Retina (tissue), 1 donor: ENCODE measurements at regions not wholly inside any gene's neighbourhood (a gene's known extent, or its start where the extent isn't known, plus 50 kb on each side); places are given as distances from the start of the nearest gene placed in this dataset.
A peak's percentile ranks its signal among the peaks of the same experiment; 100 is the strongest.
"Not testable (repeated sequence)": the region's sequence is repeated elsewhere in the genome, so short reads cannot be mapped to it uniquely, and the experiment has no call there.

Source experiments
- DNase-seq: peaks from one replicate; pipeline ENCODE4 v3.0.0-alpha.2; 2016

DNA sequence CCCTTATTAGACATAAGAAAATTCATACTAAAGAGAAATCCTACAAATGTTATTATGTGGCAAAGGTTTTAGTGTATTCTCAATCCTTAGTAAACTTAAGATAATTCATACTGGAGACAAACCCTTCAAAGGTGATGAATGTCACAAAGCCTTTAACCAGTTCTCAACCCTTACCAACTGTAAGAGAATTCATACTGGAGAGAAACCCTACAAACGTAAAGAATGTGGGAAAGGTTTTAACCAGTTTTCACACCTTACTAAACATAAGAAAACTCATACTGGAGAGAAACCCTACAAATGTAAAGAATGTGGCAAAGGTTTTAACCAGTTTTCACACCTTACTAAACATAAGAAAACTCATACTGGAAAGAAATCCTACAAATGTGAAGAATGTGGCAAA is 93.2 kb downstream of the ZNF680 start:
- DNase-seq, result no peak

DNA sequence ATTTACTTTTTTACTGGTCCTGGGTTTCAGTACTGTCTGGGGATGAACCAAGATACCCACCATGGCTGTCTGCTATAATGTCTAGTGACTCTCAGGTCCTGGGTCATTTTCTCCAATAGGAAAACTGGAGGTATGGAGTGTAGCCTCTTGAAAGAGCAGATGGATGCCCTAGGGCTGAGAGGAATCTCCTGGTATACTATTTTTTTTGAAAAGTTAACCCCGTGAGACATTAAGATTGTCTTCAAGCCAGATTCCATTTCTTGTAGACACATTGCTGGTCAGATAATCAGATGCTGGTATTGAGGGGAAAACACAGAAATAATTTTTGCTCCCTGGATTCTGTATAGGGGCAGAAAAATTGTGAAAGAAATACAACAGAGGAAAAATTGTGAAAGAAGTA is 97.3 kb downstream of the ZNF680 start:
- no peak for DNase-seq

DNA sequence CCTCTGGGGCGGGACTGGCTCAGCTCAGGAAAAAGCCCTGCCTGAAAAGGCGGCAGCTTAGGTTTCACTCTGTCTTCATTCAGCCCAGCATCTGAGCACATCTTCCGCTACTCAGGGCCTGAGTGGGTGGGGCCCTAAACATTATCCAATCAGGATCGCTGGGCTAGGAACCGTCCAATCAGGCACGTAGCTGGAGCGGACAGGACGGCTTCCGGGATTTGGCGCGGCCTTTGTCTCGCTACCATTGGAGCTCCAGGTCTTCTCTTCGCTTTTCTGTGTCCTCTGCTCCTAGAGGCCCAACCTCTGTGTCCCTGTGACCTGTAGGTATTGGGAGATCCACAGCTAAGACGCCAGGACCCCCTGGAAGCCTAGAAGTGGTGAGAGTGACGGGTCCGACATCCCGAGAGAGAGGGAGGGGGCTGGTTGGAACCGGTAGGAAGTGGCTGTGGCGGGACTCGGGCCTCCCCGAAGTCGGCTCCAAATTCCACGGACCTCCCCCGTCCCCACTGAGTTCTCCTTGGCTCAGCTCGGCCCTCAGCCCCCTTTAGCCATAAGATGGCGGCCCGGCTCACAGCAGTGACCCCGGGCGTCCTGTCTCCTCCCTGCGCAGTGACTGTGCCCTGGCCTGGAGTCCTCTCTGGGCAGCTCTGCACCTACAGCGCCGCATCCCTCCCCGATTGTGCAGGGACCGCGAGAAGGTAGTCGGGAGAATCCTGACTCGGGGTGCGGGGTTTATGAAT is 99.1 kb downstream of the ZNF680 start:
- DNase-seq, result peak; percentile 52

GRCh38 chr7:64459858-64460257 is 103.0 kb downstream of the ZNF680 start:
- not testable (repeated sequence) for DNase-seq

GRCh38 chr7:64433590-64433989 is 119.8 kb downstream of the ZNF736 start:
- DNase-seq, result no peak

DNA sequence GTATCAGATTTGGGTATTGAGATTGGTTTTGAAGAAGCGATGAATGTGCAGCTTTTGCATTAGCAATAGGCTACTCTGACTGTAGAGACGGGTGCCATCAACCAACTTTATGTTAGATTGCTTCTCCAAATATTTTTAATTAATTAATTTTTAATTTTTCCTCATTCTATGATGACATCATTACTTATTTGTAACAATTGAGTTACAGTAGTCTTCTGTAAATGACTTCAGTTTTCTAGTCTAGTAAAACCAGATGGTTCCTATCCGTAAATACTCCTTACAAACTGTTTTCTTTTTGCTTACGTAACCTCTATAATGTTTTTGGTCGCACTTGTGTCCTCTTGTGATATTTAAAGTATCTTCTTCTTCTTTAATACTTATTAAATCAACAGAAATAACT is 118.1 kb downstream of the ZNF736 start:
- DNase-seq, result no peak

DNA sequence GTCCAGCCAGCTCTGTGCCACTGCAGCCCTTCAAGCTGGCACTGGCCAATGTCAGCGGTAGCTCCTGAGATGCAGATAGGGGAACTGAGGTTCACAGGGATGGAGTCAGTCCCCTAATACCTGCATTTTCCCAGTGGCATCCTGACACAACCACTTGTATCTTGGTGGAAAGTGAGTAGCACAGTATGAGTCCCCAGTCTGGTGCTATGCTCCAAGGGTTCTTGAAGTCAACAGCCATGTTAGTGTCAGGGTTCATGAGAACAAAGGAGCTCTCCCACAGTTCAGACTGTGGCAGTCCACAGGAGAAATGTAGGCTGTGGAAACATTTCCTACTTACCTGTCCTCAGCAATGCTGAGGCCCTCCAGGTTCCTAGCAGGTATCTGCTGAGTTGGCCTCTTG is 115.5 kb downstream of the ZNF736 start:
- DNase-seq, result no peak

DNA sequence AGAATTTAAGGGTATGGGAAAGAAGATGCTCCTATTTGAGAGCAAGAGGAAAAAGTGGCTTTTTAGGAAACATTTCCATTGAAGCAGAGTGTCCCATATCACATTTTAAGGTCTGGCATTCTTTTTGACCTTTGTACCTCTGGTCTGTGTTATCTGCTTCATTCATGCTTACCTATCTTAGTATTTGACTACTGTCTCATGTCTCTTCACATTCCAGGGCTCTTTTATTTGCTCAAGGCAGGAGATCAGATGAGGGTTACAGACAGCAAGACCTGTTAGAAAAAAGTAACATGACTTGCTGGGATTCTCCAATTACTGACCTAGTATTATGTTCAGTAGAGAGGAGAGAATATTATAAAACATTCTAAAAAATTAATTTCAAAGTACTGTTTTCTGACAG is 111.7 kb downstream of the ZNF736 start:
- not testable (repeated sequence) for DNase-seq

DNA sequence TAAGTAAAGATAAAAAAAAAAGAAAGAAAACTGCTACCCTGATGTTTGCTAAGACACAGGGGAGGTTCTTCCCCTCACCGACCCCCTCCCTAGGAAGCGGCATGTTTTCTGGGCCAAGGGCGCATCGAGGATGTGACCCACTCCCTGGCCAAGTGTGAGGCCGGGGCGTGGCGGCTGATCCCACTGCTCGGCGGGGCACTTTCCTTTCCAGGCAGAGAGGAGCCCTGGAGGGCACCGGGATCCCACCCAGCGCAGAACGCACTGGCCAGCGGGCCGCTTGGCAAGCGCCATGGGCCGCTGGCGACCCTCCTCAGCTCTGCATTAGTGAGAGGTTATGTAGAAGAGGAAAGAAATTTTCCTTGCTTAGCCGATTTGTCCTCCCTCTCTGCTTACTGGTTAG is 93.4 kb downstream of the ZNF736 start:
- no peak for DNase-seq
